Liver (tissue), 3 donors: ENCODE measurements at regions not wholly inside any gene's neighbourhood (a gene's known extent, or its start where the extent isn't known, plus 50 kb on each side); places are given as distances from the start of the nearest gene placed in this dataset.
"Not testable (repeated sequence)": the region's sequence is repeated elsewhere in the genome, so short reads cannot be mapped to it uniquely, and the experiment has no call there.

Source experiments
- ATF3 ChIP-seq: IDR thresholded peaks from 2 replicates; pipeline ENCODE4 v1.6.1; 2016; ENCODE audit warnings: antibody characterized with exemption
- EGR1 ChIP-seq, 2 donors: IDR thresholded peaks; 2 replicates each; pipeline ENCODE4 v1.6.1; 2016 to 2018; ENCODE audit warnings: antibody characterized with exemption in 2 of 2, low read depth in 2 of 2
- FOXA1 ChIP-seq: IDR thresholded peaks from 2 replicates; pipeline ENCODE4 v1.6.1; 2016; ENCODE audit warnings: antibody characterized with exemption
- REST ChIP-seq: IDR thresholded peaks from 2 replicates; pipeline ENCODE4 v1.6.1; 2016; ENCODE audit warnings: antibody characterized with exemption, mild to moderate bottlenecking
- RXRA ChIP-seq, 2 donors: IDR thresholded peaks; 2 replicates each; pipeline ENCODE4 v1.6.1; 2017 to 2018; ENCODE audit warnings: antibody characterized with exemption in 2 of 2, mild to moderate bottlenecking in 1 of 2
- SP1 ChIP-seq: IDR thresholded peaks from 2 replicates; pipeline ENCODE4 v1.6.1; 2018; ENCODE audit warnings: antibody characterized with exemption, mild to moderate bottlenecking
- TAF1 ChIP-seq: conservative IDR thresholded peaks from 2 replicates; pipeline ENCODE4 v1.6.1; 2016; ENCODE audit warnings: antibody characterized with exemption, mild to moderate bottlenecking
- YY1 ChIP-seq: IDR thresholded peaks from 2 replicates; pipeline ENCODE4 v1.6.1; 2016; ENCODE audit warnings: antibody characterized with exemption, mild to moderate bottlenecking
- ZBTB33 ChIP-seq: IDR thresholded peaks from 2 replicates; pipeline ENCODE4 v1.6.1; 2016; ENCODE audit warnings: antibody characterized with exemption
- TF ChIP-seq, protein P1 (sequence below): fragments of 150-350 bp; IDR thresholded peaks from 2 replicates; pipeline ENCODE4 v1.5.1; 2017; ENCODE audit warnings: improper control_type of control experiment, low read depth, low read length; ENCODE audit not compliant: missing input control
- donor health status: healthy.
- donor health status: healthy.

DNA sequence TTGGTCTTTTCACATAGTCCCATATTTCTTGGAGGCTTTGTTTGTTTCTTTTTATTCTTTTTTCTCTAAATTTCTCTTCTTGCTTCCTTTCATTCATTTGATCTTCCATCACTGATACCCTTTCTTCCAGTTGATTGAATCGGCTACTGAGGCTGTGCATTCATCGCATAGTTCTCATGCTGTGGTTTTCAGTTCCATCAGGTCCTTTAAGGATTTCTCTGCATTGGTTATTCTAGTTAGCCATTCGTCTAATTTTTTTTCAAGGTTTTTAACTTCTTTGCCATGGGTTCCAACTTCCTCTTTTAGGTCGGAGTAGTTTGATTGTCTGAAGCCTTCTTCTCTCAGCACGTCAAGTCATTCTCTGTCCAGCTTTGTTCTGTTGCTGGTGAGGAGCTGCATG, 342.4 kb downstream of the DCHS2 start:
- TF ChIP-seq, protein P1, sequence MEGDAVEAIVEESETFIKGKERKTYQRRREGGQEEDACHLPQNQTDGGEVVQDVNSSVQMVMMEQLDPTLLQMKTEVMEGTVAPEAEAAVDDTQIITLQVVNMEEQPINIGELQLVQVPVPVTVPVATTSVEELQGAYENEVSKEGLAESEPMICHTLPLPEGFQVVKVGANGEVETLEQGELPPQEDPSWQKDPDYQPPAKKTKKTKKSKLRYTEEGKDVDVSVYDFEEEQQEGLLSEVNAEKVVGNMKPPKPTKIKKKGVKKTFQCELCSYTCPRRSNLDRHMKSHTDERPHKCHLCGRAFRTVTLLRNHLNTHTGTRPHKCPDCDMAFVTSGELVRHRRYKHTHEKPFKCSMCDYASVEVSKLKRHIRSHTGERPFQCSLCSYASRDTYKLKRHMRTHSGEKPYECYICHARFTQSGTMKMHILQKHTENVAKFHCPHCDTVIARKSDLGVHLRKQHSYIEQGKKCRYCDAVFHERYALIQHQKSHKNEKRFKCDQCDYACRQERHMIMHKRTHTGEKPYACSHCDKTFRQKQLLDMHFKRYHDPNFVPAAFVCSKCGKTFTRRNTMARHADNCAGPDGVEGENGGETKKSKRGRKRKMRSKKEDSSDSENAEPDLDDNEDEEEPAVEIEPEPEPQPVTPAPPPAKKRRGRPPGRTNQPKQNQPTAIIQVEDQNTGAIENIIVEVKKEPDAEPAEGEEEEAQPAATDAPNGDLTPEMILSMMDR: not testable (repeated sequence)
- TF ChIP-seq YY1; RXRA (IDR thresholded peaks at IDR 0.05); EGR1 (IDR thresholded peaks at IDR 0.05; ENCODE audit: low read depth in 2 of 2); FOXA1; TAF1; REST; ZBTB33; SP1; ATF3: not testable (repeated sequence)
